ENCODE measurements at regions not wholly inside any gene's neighbourhood (a gene's known extent, or its start where the extent isn't known, plus 50 kb on each side); places are given as distances from the start of the nearest gene placed in this dataset.

- TF ChIP-seq EZH2phosphoT487 (IDR thresholded peaks at IDR 0.05; ENCODE audit: insufficient read depth, low read depth): no peak
- no peak for TF ChIP-seq EZH2 (IDR thresholded peaks at IDR 0.05; ENCODE audit: insufficient read depth, poor library complexity, severe bottlenecking)
Observed at GRCh38 chr7:91336106-91336505, 71.9 kb downstream of the FZD1 start.

Measured in GM23248 (cell line).